Renal pelvis (tissue), 1 donor: ENCODE measurements at regions not wholly inside any gene's neighbourhood (a gene's known extent, or its start where the extent isn't known, plus 50 kb on each side); places are given as distances from the start of the nearest gene placed in this dataset.
"Not testable (repeated sequence)": the region's sequence is repeated elsewhere in the genome, so short reads cannot be mapped to it uniquely, and the experiment has no call there.

ENCODE experiments used
- DNase-seq: peaks from one replicate; pipeline ENCODE4 v3.0.0-alpha.2; 2013

- DNase-seq = no peak
Measured at GRCh38 chr4:58871509-58871908, 1761.3 kb upstream of the IGFBP7 start.

DNA sequence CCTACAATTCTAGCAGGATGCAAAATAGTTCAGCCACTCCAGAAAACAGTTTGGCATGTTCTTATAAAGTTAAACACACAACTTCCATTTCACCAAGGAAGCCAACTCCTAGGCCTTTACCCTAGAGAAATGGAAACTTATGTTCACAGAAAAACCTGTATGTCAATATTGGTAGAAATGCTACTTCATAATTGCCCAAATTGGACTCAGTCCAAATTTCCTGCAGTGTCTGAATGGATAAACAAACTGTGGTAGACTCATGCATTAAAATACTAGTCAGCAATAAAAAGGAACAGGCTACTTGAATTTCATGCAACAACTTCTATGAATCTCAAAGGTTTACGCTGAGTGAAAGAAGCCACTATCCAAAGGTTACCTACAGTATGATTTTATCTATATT is 1738.8 kb upstream of the IGFBP7 start:
- no peak for DNase-seq

DNA sequence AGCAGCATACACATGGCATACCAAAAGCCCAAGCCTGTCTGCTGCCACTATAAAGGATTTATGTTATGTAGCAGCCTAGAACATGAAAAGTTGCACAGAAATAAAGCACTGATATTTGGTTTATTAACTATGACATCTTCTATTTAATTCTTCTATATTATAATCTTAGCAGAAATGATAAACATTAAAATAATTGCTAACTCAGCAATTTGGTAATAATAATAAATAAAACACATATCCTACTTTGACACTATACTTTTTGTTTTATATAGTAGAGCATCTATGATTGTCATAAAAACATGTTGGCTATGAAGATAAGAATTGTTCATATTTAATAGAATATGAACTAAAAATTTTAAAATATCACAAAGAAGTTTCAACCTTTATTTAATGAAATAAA is 1733.3 kb upstream of the IGFBP7 start:
- DNase-seq = no peak

DNA sequence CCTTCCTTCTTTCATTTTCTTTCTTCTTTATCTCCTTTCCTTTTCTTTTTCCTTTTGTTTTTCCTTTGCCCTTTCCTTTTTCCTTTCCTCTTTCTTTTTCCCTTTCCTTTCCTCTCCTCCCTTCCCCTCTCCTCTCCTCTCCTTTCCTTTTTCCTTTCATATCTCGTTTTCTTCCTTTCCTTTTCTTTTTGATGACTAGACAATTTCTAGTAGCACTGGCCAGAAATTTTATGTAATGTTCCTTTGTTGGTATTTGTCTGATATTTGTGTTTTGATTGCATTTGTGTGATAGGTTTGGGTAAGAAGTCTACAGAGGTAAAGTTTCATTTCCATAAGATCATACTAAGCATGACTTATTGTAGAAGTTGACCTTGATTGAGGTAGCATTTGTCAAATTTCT is 1722.9 kb upstream of the IGFBP7 start:
- no peak for DNase-seq

GRCh38 chr4:58825278-58825677 is 1715.1 kb upstream of the IGFBP7 start:
- no peak for DNase-seq

DNA sequence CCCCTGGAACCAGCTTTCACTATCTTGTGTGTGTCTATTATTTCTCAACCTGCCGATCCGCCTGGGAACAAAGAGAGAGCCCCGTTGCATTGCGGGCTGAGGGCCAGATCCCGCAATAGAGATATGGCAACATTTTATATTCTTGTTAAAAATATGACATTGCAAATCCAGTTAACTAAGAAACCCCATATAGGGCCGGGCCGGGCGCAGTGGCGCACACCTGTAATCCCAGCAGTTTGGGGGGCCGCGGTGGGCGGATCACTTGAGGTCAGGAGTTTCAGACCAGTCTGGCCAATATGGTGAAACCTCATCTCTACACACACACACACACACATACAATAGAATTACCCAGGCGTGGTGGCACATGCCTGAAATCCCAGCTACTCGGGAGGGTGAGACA is 1708.4 kb upstream of the IGFBP7 start:
- not testable (repeated sequence) for DNase-seq

GRCh38 chr4:58809948-58810347 is 1699.8 kb upstream of the IGFBP7 start:
- DNase-seq = no peak

GRCh38 chr4:58809366-58809765 is 1699.2 kb upstream of the IGFBP7 start:
- DNase-seq = no peak

GRCh38 chr4:58808817-58809216 is 1698.6 kb upstream of the IGFBP7 start:
- no peak for DNase-seq

DNA sequence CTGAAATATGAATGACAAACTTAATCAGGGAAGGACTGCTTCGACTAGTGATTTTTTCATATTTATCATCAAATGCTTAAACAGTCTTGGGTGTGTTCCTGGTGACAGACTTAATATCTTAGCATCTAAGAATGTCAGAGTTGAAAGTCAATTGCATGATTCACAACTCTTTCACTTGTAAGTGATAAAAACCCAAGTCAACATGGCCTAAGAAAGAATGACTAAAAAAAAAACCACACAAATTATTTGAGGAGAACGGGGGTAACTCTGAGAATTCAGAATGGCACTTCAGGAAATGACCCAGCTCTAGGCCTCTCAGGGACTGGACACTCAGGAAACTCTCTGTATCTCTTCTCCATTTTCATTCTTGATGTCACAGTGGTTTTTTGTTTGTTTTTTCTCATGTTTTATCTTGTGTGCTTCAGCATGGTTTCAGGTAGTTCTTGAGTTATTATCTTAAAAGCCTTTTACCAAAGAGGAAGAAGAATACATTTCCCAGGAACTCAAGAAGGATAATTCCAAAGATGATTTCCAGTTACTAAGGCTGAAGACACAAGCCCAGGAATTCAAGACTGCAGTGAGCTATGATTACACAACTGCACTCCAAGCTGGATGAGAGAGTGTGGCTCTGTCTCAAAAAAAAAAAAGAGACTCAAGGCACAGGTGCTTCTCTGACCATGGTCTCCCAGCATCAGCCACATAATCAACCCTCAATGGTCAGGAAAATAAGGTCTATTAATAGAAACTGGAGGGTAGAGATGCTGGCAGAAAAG is 1697.8 kb upstream of the IGFBP7 start:
- DNase-seq = no peak

DNA sequence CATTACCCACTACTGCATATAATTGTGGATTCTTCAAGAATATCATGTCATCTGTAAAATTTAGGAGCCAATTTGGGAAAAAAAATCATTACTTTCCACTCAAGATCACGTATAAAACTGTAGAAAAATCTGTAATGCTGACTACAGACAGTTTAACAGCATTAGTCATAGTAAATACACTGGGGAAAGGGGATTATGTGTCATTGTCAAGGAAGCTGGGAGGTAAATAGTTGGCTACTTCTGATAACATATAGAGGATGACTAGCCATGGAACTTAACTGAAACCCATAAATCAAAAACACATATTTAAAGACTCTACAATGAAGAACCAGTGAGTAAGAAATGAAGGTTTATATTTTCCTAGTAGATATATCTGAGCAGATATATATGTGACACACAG is 1666.4 kb upstream of the IGFBP7 start:
- no peak for DNase-seq

- no peak for DNase-seq
Measured at GRCh38 chr4:58767598-58767997, 1657.4 kb upstream of the IGFBP7 start.

DNA sequence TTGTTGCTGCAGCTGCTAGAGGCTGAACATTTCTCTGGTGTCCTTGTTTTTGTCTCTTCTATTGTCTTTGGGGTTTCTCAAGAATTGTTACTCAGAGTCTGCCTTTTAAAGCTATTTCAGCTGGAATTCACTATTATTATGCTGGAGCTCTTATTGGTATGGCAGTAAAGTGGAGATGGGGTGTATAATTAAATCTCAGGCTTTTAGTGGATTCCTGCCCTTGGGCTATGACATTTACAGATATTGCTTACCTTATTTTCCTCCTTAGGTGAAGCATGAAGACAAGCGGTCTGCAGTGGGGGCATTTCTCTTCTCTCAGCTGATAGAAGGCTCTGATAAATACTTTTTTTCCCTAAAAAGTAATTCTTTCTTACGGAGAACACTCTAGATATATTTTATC is 1656.6 kb upstream of the IGFBP7 start:
- DNase-seq = no peak

DNA sequence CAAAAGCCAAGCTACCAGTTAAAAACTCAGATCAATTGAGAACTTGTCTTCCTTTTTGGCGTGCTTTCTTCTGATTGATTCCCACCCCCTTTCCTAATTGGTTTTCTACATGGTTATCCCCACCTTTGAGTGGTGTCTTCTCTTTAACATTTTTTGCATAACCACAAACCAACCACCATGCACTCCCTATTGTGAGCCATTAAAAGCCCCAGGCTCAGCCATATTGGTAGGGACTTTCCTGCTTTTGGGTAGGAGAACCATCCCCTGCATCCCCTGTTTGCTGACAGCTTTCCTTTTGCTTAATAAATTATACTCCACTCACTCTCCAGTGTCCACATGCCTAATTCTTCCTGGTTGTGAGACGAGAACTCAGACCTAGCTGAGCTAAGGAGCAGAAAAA is 1651.4 kb upstream of the IGFBP7 start:
- DNase-seq = no peak

DNA sequence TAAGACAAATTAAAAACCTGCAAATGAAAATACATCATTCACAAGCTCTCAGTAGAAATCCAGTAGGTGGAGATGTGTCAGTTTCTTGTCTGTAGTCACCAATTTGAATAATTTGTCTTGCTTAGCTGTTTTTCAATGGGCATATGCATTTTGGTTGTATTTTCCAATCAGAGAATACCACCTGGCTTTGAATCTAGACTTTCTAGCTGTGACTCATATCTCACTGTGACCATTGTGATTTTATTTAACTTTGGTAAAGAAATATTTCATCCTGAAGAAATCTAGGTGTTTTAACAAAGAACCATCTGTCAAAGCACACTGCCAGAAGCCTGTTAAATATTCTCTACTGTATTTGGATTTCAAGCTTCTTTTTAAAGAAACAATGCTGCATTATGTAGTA is 1650.6 kb upstream of the IGFBP7 start:
- no peak for DNase-seq

DNA sequence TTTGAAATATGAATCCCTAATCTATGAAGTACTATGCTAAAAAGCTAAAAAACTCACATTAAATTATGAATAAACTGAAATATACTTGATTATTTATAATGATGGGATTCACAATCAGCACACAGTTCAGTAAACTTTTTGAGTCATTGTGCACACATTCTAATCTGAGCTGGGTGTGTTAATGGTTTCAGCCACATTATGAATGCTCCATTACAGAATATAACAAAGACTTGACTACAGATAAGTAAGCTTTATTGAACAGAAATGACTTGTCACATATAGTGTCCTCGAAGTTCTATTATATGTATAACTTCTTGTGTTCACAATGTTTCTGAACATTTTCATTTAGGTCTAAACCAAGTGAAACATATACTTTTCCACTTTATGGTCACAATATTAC is 1649.9 kb upstream of the IGFBP7 start:
- no peak for DNase-seq

GRCh38 chr4:58749206-58749605 is 1639.0 kb upstream of the IGFBP7 start:
- no peak for DNase-seq

GRCh38 chr4:58740897-58741296 is 1630.7 kb upstream of the IGFBP7 start:
- DNase-seq = no peak

GRCh38 chr4:58739275-58739674 is 1629.1 kb upstream of the IGFBP7 start:
- DNase-seq = no peak

GRCh38 chr4:58738375-58738774 is 1628.2 kb upstream of the IGFBP7 start:
- DNase-seq = no peak

GRCh38 chr4:58734030-58734674 is 1624.0 kb upstream of the IGFBP7 start:
- DNase-seq = no peak

DNA sequence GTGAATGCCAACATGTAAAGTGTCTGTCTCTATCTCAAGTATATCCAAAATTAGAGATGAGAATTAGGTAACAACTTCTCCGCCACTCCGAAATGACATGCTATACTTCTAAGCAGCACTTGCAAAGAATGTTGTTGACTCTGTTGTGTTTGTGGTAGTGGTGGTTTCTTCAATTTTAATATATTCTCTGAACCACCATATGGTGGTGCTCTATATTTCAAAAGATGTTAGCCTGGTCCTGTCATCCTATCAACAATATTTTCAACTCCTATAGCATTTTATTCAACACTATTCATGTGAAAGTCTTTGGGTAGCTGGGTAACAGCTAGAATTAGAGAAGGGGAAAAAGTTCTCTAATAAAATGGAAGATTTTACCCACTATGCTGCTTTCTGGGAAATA is 1622.8 kb upstream of the IGFBP7 start:
- no peak for DNase-seq

GRCh38 chr4:58723954-58724353 is 1613.8 kb upstream of the IGFBP7 start:
- DNase-seq = no peak

- no peak for DNase-seq
Measured at GRCh38 chr4:58711039-58711438, 1600.9 kb upstream of the IGFBP7 start.
